ENCODE measurements at regions not wholly inside any gene's neighbourhood (a gene's known extent, or its start where the extent isn't known, plus 50 kb on each side); places are given as distances from the start of the nearest gene placed in this dataset.

- in situ Hi-C loops (cut with HindIII; ENCODE audit: low pct_unique_long_range_greater_than_20kb, low sequenced_read_pairs): no loop called here
- Histone ChIP-seq H3K27me3 (ENCODE audit: control insufficient read depth, insufficient read depth, low read length) (no peaks in the 10 kb centered on the region), H3K4me3 (ENCODE audit: low read depth in 2 of 2, low read length in 2 of 2) (no peak overlapping the region), H3K9me3 (ENCODE audit: control insufficient read depth, insufficient read depth, low read depth, low read length) (no peaks in the 10 kb centered on the region), H3K27ac (ENCODE audit: low read length) (no peak overlapping the region), H3K36me3 (ENCODE audit: control insufficient read depth, insufficient read depth, low read length) (no peaks in the 10 kb centered on the region), H3K4me1 (ENCODE audit: control insufficient read depth, insufficient read depth, low read length) (no peaks in the 10 kb centered on the region)
- no TSS peak for BruUV-seq (replicated peaks)
- TF ChIP-seq REST (IDR thresholded peaks at IDR 0.05; ENCODE audit: insufficient read depth in 1 of 2, low read depth in 2 of 2, low read length in 1 of 2): no peak
- no peak for TF ChIP-seq POLR2AphosphoS5 (IDR thresholded peaks at IDR 0.05; ENCODE audit: low read depth, low read length)
- TF ChIP-seq TCF7L2 (IDR thresholded peaks at IDR 0.05; ENCODE audit: low read depth, low read length): no peak
- TF ChIP-seq, protein P1, sequence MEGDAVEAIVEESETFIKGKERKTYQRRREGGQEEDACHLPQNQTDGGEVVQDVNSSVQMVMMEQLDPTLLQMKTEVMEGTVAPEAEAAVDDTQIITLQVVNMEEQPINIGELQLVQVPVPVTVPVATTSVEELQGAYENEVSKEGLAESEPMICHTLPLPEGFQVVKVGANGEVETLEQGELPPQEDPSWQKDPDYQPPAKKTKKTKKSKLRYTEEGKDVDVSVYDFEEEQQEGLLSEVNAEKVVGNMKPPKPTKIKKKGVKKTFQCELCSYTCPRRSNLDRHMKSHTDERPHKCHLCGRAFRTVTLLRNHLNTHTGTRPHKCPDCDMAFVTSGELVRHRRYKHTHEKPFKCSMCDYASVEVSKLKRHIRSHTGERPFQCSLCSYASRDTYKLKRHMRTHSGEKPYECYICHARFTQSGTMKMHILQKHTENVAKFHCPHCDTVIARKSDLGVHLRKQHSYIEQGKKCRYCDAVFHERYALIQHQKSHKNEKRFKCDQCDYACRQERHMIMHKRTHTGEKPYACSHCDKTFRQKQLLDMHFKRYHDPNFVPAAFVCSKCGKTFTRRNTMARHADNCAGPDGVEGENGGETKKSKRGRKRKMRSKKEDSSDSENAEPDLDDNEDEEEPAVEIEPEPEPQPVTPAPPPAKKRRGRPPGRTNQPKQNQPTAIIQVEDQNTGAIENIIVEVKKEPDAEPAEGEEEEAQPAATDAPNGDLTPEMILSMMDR (IDR thresholded peaks at IDR 0.05): no peak
- no peak for TF ChIP-seq SIN3A (IDR thresholded peaks at IDR 0.05; ENCODE audit: borderline replicate concordance, insufficient read depth, low read depth, low read length)
- ATAC-seq (no peak), DNase-seq (ENCODE audit: low read depth, low spot score) (no peak)
- intact Hi-C loops (cut with micrococcal nuclease; ENCODE audit: unreplicated experiment): no loop called here
- ChIA-PET CTCF (no interaction called here), POLR2A (no interaction called here)
Observed at GRCh38 chr9:104286187-104286586, 192.1 kb downstream of the SMC2 start.

DNA sequence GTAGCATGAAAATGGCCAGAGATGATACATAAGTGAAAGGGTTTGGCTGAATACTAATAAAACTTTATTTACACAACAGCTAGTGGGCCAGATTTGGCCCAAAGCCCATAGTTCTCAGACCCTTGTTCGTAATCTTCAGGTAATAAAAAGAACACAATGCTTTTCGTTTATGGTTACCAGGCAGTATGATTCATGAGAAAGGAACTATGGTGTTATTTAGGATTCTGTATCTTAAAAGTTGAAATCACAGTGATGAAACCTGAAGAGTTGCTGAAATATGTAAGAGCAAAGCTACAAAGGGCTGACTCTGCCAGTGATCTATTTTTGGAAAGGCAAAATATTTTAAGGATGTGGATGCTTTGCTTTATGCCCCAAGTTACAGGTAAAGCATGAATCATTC, 192.7 kb downstream of the SMC2 start:
- DNase-seq (ENCODE audit: low read depth, low spot score) (no peak), ATAC-seq (no peak)
- Histone ChIP-seq H3K27ac (ENCODE audit: low read length) (no peak overlapping the region), H3K36me3 (ENCODE audit: control insufficient read depth, insufficient read depth, low read length) (no peaks in the 10 kb centered on the region), H3K9me3 (ENCODE audit: control insufficient read depth, insufficient read depth, low read depth, low read length) (no peaks in the 10 kb centered on the region), H3K4me3 (ENCODE audit: low read depth in 2 of 2, low read length in 2 of 2) (no peak overlapping the region), H3K4me1 (ENCODE audit: control insufficient read depth, insufficient read depth, low read length) (no peaks in the 10 kb centered on the region), H3K27me3 (ENCODE audit: control insufficient read depth, insufficient read depth, low read length) (no peaks in the 10 kb centered on the region)
- no TSS peak for BruUV-seq (replicated peaks)
- POLR2A ChIA-PET: no interaction called here
- intact Hi-C loops (cut with micrococcal nuclease; ENCODE audit: unreplicated experiment) (no loop called here), in situ Hi-C loops (cut with HindIII; ENCODE audit: low pct_unique_long_range_greater_than_20kb, low sequenced_read_pairs) (no loop called here)
- CTCF ChIA-PET: no interaction called here
- TF ChIP-seq, protein P1 (IDR thresholded peaks at IDR 0.05): no peak
- TF ChIP-seq TCF7L2 (IDR thresholded peaks at IDR 0.05; ENCODE audit: low read depth, low read length) (no peak), POLR2AphosphoS5 (IDR thresholded peaks at IDR 0.05; ENCODE audit: low read depth, low read length) (no peak)

All from Panc1 (cell line).